Astrocyte of the hippocampus (primary cell): ENCODE measurements at regions not wholly inside any gene's neighbourhood (a gene's known extent, or its start where the extent isn't known, plus 50 kb on each side); places are given as distances from the start of the nearest gene placed in this dataset.
A peak's percentile ranks its signal among the peaks of the same experiment; 100 is the strongest.
"Not testable (repeated sequence)": the region's sequence is repeated elsewhere in the genome, so short reads cannot be mapped to it uniquely, and the experiment has no call there.

Experiments
- DNase-seq: peaks from one replicate; pipeline ENCODE4 v3.0.0; 2011; ENCODE audit warnings: low read depth, low spot score

GRCh38 chr16:22653876-22654275 lies 143.2 kb downstream of the NPIPB5 start:
- DNase-seq: no peak

- DNase-seq: not testable (repeated sequence)
Measured at GRCh38 chr16:22656573-22656972, 145.9 kb downstream of the NPIPB5 start.

GRCh38 chr16:22659933-22660332 lies 149.2 kb downstream of the NPIPB5 start:
- DNase-seq: no peak

GRCh38 chr16:22660441-22661160 lies 149.9 kb downstream of the NPIPB5 start:
- DNase-seq: no peak

GRCh38 chr16:22661161-22661647 lies 150.5 kb downstream of the NPIPB5 start:
- no peak for DNase-seq

GRCh38 chr16:22662958-22663357 lies 151.0 kb upstream of the HS3ST2 start:
- not testable (repeated sequence) for DNase-seq

- no peak for DNase-seq
Measured at GRCh38 chr16:22663389-22664064, 150.4 kb upstream of the HS3ST2 start.

GRCh38 chr16:22664132-22664531 lies 149.8 kb upstream of the HS3ST2 start:
- no peak for DNase-seq

- DNase-seq: no peak
Measured at GRCh38 chr16:22664561-22664997, 149.4 kb upstream of the HS3ST2 start.

GRCh38 chr16:22665048-22665797 lies 148.7 kb upstream of the HS3ST2 start:
- no peak for DNase-seq

- DNase-seq: no peak
Measured at GRCh38 chr16:22665803-22666202, 148.2 kb upstream of the HS3ST2 start.

- no peak for DNase-seq
Measured at GRCh38 chr16:22668318-22668717, 145.6 kb upstream of the HS3ST2 start.

GRCh38 chr16:22670044-22670536 lies 143.9 kb upstream of the HS3ST2 start:
- DNase-seq: no peak

- DNase-seq: peak; percentile 56
Measured at GRCh38 chr16:22670551-22671041, 143.4 kb upstream of the HS3ST2 start.

- no peak for DNase-seq
Measured at GRCh38 chr16:22671301-22672076, 142.5 kb upstream of the HS3ST2 start.

- no peak for DNase-seq
Measured at GRCh38 chr16:22672830-22673210, 141.1 kb upstream of the HS3ST2 start.

- DNase-seq: no peak
Measured at GRCh38 chr16:22673421-22673831, 140.5 kb upstream of the HS3ST2 start.

GRCh38 chr16:22674832-22675191 lies 139.2 kb upstream of the HS3ST2 start:
- DNase-seq: no peak

GRCh38 chr16:22675745-22676540 lies 138.0 kb upstream of the HS3ST2 start:
- DNase-seq: no peak

- DNase-seq: no peak
Measured at GRCh38 chr16:22677024-22677830, 136.7 kb upstream of the HS3ST2 start.
